ENCODE measurements at regions not wholly inside any gene's neighbourhood (a gene's known extent, or its start where the extent isn't known, plus 50 kb on each side); places are given as distances from the start of the nearest gene placed in this dataset.
"Not testable (repeated sequence)": the region's sequence is repeated elsewhere in the genome, so short reads cannot be mapped to it uniquely, and the experiment has no call there.

DNA sequence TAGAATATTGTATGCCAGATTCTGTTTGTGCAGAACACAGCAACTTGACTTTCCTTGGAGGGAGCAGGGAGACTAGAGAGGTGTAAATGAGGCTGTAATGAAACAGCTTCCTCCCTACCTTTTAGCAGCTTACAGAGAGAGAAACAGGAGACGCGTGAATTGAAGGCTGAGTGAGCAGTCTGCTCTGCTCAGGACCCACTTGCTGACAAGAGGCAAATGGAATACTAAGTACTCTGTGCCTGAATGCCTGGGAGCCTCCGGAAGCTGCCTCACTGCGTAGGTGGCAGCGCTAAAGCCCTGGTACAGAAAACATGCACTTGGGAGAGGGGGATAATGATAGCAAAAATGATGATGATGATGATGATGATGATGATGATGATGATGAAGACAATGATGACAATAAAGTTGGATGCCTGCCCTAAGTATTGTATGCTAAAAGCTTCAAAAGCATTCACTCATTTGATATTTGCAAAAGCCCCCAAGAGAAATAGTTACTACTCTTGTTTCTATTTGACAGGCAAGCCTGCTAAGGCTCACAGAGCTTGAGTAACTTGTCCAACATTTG is 548.9 kb downstream of the NTRK3 start:
- whole genome bisulfite sequencing, 3 donors, result 78 to 81% (median 80%) methylated on average over 5 of the region's 5 CpGs
- Histone ChIP-seq H3K9me3 (ENCODE audit: control insufficient read depth in 2 of 2, insufficient read depth in 1 of 2, low read depth in 1 of 2, low read length in 1 of 2) (no peaks in the 10 kb centered on the region), H3K27ac (ENCODE audit: low read depth in 1 of 3, low read length in 2 of 3) (no peak overlapping the region), H3K4me3 (ENCODE audit: low read depth in 1 of 3, low read length in 3 of 3) (no peak overlapping the region), H3K4me1 (ENCODE audit: control insufficient read depth in 3 of 3, insufficient read depth in 2 of 3, low read depth in 1 of 3, low read length in 2 of 3) (no peaks in the 10 kb centered on the region), H3K36me3 (ENCODE audit: control insufficient read depth in 3 of 3, insufficient read depth in 2 of 3, low read depth in 1 of 3, low read length in 3 of 3) (no peaks in the 10 kb centered on the region), H3K27me3 (ENCODE audit: control insufficient read depth in 3 of 3, insufficient read depth in 3 of 3, low read length in 3 of 3) (no peaks in the 10 kb centered on the region)
- DNase-seq (no peak), FAIRE-seq (no peak)

DNA sequence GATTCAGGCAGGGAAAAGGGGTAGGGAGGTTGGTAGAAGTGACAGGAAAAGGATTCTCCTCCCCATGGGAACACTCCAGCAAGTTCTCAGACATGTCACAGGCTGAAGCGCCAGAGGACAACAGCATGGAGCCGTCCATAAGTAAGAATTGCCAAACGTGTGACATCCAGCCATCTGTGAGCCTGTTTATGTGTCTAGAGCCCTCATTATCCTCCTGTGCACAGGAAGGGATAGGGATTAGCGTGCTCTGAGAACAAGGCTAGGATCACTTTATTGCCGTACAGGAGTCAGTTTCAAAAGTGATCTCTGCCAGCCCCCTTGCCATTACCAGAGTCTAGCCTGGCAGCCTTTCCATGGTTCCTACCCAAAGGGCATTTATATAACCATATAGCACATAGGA is 549.5 kb downstream of the NTRK3 start:
- Histone ChIP-seq H3K9me3 (ENCODE audit: control insufficient read depth in 2 of 2, insufficient read depth in 1 of 2, low read depth in 1 of 2, low read length in 1 of 2) (no peaks in the 10 kb centered on the region), H3K27ac (ENCODE audit: low read depth in 1 of 3, low read length in 2 of 3) (no peak overlapping the region), H3K27me3 (ENCODE audit: control insufficient read depth in 3 of 3, insufficient read depth in 3 of 3, low read length in 3 of 3) (no peaks in the 10 kb centered on the region), H3K4me1 (ENCODE audit: control insufficient read depth in 3 of 3, insufficient read depth in 2 of 3, low read depth in 1 of 3, low read length in 2 of 3) (no peaks in the 10 kb centered on the region), H3K4me3 (ENCODE audit: low read depth in 1 of 3, low read length in 3 of 3) (no peak overlapping the region), H3K36me3 (ENCODE audit: control insufficient read depth in 3 of 3, insufficient read depth in 2 of 3, low read depth in 1 of 3, low read length in 3 of 3) (no peaks in the 10 kb centered on the region)
- FAIRE-seq (no peak), DNase-seq (no peak)
- WGBS, 3 donors, result 68 to 76% (median 74%) methylated on average over 5 of the region's 5 CpGs

DNA sequence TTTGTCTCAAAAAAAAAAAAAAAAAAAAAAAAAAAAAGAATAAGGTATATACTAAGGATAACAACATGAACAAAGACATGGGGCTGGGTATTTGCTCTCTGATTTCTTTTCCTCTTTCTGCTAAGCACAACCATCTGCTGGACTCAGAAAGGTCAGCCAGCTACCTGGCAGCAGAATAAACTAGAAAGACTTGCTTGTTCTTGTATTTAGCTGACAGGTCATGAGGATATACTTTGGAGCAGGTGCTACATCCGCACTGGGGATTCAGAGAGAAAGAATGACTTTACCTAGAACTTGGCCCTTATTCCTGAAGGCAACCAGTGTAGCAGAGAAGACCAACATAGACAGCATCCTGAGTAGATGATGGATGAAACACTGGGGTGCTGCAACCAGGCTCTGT is 550.5 kb downstream of the NTRK3 start:
- DNase-seq (no peak), FAIRE-seq (no peak)
- no peaks in the 10 kb centered on the region for H3K36me3 ChIP-seq (ENCODE audit: control insufficient read depth in 3 of 3, insufficient read depth in 2 of 3, low read depth in 1 of 3, low read length in 3 of 3)
- no peaks in the 10 kb centered on the region for H3K4me1 ChIP-seq (ENCODE audit: control insufficient read depth in 3 of 3, insufficient read depth in 2 of 3, low read depth in 1 of 3, low read length in 2 of 3)
- H3K9me3 ChIP-seq (ENCODE audit: control insufficient read depth in 2 of 2, insufficient read depth in 1 of 2, low read depth in 1 of 2, low read length in 1 of 2), result no peaks in the 10 kb centered on the region
- H3K27me3 ChIP-seq (ENCODE audit: control insufficient read depth in 3 of 3, insufficient read depth in 3 of 3, low read length in 3 of 3), result no peaks in the 10 kb centered on the region
- 77 to 88% (median 80%) methylated on average over 1 of the region's 1 CpG for WGBS, 3 donors
- H3K27ac ChIP-seq (ENCODE audit: low read depth in 1 of 3, low read length in 2 of 3), result no peak overlapping the region
- no peak overlapping the region for H3K4me3 ChIP-seq (ENCODE audit: low read depth in 1 of 3, low read length in 3 of 3)

DNA sequence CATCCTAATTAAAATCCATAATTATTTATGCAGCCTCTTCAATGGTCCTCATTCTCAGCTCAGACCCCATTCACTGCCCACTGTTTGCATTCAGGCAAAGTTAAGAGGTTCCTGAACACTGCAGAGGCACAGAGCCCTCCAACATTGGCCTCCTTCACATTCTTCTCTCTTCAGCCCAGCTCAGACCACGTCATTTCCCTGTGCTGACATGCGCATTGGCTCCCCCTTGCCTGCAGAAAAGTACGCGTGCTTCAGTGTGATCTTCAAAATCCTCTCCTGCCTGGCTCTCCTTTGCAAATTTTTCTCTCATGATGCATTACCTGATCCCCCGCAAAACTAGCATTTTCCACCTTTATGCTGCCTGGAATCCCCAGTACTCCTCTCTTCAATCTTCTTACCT is 552.3 kb downstream of the NTRK3 start:
- no peak for FAIRE-seq
- Histone ChIP-seq H3K4me1 (ENCODE audit: control insufficient read depth in 3 of 3, insufficient read depth in 2 of 3, low read depth in 1 of 3, low read length in 2 of 3) (no peaks in the 10 kb centered on the region), H3K27me3 (ENCODE audit: control insufficient read depth in 3 of 3, insufficient read depth in 3 of 3, low read length in 3 of 3) (no peaks in the 10 kb centered on the region), H3K9me3 (ENCODE audit: control insufficient read depth in 2 of 2, insufficient read depth in 1 of 2, low read depth in 1 of 2, low read length in 1 of 2) (no peaks in the 10 kb centered on the region), H3K27ac (ENCODE audit: low read depth in 1 of 3, low read length in 2 of 3) (no peak overlapping the region), H3K4me3 (ENCODE audit: low read depth in 1 of 3, low read length in 3 of 3) (no peak overlapping the region), H3K36me3 (ENCODE audit: control insufficient read depth in 3 of 3, insufficient read depth in 2 of 3, low read depth in 1 of 3, low read length in 3 of 3) (no peaks in the 10 kb centered on the region)
- DNase-seq, result no peak
- WGBS, 3 donors, result 78 to 86% (median 80%) methylated on average over 5 of the region's 5 CpGs

DNA sequence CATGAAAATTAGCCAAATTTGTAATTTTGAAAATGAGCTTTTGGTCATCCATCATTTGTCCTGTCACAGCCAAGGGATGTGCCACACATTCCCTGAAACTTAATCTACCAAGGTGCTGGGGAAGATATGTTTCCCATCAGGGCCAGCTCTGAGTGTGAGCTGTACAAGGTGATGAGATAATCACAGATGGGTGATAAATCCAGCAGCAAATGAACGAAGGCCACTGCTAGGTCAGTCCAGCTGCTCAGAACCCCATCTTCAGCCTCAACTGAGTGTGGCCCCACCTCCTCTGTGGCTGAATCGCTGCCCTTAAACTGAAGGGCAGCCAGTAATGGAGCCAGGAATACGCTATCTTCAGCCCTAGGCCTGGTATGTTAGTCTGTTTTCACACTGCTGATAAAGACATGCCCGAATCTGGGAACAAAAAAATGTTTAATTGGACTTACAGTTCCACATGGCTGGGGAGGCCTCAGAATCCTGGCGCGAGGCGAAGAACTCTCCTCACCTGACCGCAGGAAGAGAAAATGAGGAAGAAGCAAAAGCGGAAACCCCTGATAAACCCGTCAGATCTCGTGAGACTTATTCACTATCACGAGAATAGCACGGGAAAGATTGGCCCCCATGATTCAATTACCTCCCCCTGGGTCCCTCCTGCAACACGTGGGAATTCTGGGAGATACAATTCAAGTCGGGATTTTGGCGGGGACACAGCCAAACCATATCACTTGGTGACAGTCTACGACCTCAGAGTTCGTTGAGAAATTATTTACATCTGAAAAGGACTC is 553.0 kb downstream of the NTRK3 start:
- no peaks in the 10 kb centered on the region for H3K27me3 ChIP-seq (ENCODE audit: control insufficient read depth in 3 of 3, insufficient read depth in 3 of 3, low read length in 3 of 3)
- H3K9me3 ChIP-seq (ENCODE audit: control insufficient read depth in 2 of 2, insufficient read depth in 1 of 2, low read depth in 1 of 2, low read length in 1 of 2), result no peaks in the 10 kb centered on the region
- no peak for DNase-seq
- no peak overlapping the region for H3K27ac ChIP-seq (ENCODE audit: low read depth in 1 of 3, low read length in 2 of 3)
- no peak for FAIRE-seq
- no peak overlapping the region for H3K4me3 ChIP-seq (ENCODE audit: low read depth in 1 of 3, low read length in 3 of 3)
- H3K4me1 ChIP-seq (ENCODE audit: control insufficient read depth in 3 of 3, insufficient read depth in 2 of 3, low read depth in 1 of 3, low read length in 2 of 3), result no peaks in the 10 kb centered on the region
- whole genome bisulfite sequencing, 3 donors, result 73 to 81% (median 78%) methylated on average over 18 of the region's 18 CpGs
- no peaks in the 10 kb centered on the region for H3K36me3 ChIP-seq (ENCODE audit: control insufficient read depth in 3 of 3, insufficient read depth in 2 of 3, low read depth in 1 of 3, low read length in 3 of 3)

- H3K4me3 ChIP-seq (ENCODE audit: low read depth in 1 of 3, low read length in 3 of 3), result no peak overlapping the region
- no peak for FAIRE-seq
- WGBS, 3 donors, result 75 to 85% (median 82%) methylated on average over 4 of the region's 4 CpGs
Observed at GRCh38 chr15:87702270-87702669, 554.3 kb downstream of the NTRK3 start.

DNA sequence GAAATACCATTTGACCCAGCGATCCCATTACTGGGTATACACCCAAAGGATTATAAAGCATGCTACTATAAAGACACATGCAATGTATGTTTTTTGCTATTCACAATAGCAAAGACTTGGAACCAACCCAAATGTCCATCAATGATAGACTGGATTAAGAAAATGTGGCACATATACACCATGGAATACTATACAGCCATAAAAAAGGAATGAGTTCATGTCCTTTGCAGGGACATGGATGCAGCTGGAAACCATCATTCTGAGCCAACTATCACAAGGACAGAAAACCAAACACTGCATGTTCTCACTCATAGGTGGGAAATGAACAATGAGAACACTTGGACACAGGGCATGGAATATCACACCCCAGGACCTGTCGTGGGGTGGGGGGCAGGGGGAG is 558.1 kb downstream of the NTRK3 start:
- H3K4me3 ChIP-seq (ENCODE audit: low read depth in 1 of 3, low read length in 3 of 3); H3K36me3 ChIP-seq (ENCODE audit: control insufficient read depth in 3 of 3, insufficient read depth in 2 of 3, low read depth in 1 of 3, low read length in 3 of 3); H3K27me3 ChIP-seq (ENCODE audit: control insufficient read depth in 3 of 3, insufficient read depth in 3 of 3, low read length in 3 of 3); H3K27ac ChIP-seq (ENCODE audit: low read depth in 1 of 3, low read length in 2 of 3); FAIRE-seq; DNase-seq; H3K4me1 ChIP-seq (ENCODE audit: control insufficient read depth in 3 of 3, insufficient read depth in 2 of 3, low read depth in 1 of 3, low read length in 2 of 3); H3K9me3 ChIP-seq (ENCODE audit: control insufficient read depth in 2 of 2, insufficient read depth in 1 of 2, low read depth in 1 of 2, low read length in 1 of 2): not testable (repeated sequence)
- WGBS, 3 donors, result 81 to 88% (median 85%) methylated on average over 2 of the region's 2 CpGs

More at GRCh38 chr15:87702270-87702669, 554.3 kb downstream of the NTRK3 start:
- Histone ChIP-seq H3K36me3 (ENCODE audit: control insufficient read depth in 3 of 3, insufficient read depth in 2 of 3, low read depth in 1 of 3, low read length in 3 of 3) (no peaks in the 10 kb centered on the region), H3K4me1 (ENCODE audit: control insufficient read depth in 3 of 3, insufficient read depth in 2 of 3, low read depth in 1 of 3, low read length in 2 of 3) (no peaks in the 10 kb centered on the region), H3K27me3 (ENCODE audit: control insufficient read depth in 3 of 3, insufficient read depth in 3 of 3, low read length in 3 of 3) (no peaks in the 10 kb centered on the region), H3K27ac (ENCODE audit: low read depth in 1 of 3, low read length in 2 of 3) (no peak overlapping the region), H3K9me3 (ENCODE audit: control insufficient read depth in 2 of 2, insufficient read depth in 1 of 2, low read depth in 1 of 2, low read length in 1 of 2) (no peaks in the 10 kb centered on the region)
- DNase-seq, result no peak

DNA sequence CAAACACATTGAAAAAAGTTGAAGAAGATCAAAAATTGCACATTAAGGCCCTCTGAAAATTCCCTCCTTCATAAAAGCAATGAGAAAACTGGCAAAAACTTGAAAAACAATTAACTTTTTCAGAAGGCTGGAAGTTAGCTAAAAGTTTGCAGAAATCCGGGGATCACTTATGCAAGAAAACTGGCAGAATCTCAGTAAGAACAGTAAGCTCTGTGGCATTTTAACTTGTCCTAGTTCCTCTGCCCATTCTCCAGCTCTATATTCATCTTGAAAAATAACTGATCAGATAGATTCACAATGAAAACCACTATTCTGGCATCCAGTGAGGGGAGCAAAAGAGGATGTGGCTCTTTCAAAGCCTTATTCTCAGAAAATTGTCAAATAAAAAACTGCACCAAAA is 566.8 kb downstream of the NTRK3 start:
- Histone ChIP-seq H3K9me3 (ENCODE audit: control insufficient read depth in 2 of 2, insufficient read depth in 1 of 2, low read depth in 1 of 2, low read length in 1 of 2) (peaks cover 0 to 7% of the 10 kb centered on the region in 2 donors), H3K36me3 (ENCODE audit: control insufficient read depth in 3 of 3, insufficient read depth in 2 of 3, low read depth in 1 of 3, low read length in 3 of 3) (no peaks in the 10 kb centered on the region), H3K4me3 (ENCODE audit: low read depth in 1 of 3, low read length in 3 of 3) (no peak overlapping the region), H3K27me3 (ENCODE audit: control insufficient read depth in 3 of 3, insufficient read depth in 3 of 3, low read length in 3 of 3) (no peaks in the 10 kb centered on the region), H3K27ac (ENCODE audit: low read depth in 1 of 3, low read length in 2 of 3) (no peak overlapping the region), H3K4me1 (ENCODE audit: control insufficient read depth in 3 of 3, insufficient read depth in 2 of 3, low read depth in 1 of 3, low read length in 2 of 3) (no peaks in the 10 kb centered on the region)
- 81 to 91% (median 90%) methylated on average over 1 of the region's 1 CpG for WGBS, 3 donors
- FAIRE-seq (no peak), DNase-seq (no peak)

GRCh38 chr15:87687523-87687870 is 569.0 kb downstream of the NTRK3 start:
- H3K4me1 ChIP-seq (ENCODE audit: control insufficient read depth in 3 of 3, insufficient read depth in 2 of 3, low read depth in 1 of 3, low read length in 2 of 3), result no peaks in the 10 kb centered on the region
- FAIRE-seq (no peak), DNase-seq (no peak)
- 83 to 89% (median 88%) methylated on average over 7 of the region's 7 CpGs for WGBS, 3 donors
- peaks cover 0 to 2% of the 10 kb centered on the region in 2 donors for H3K9me3 ChIP-seq (ENCODE audit: control insufficient read depth in 2 of 2, insufficient read depth in 1 of 2, low read depth in 1 of 2, low read length in 1 of 2)
- H3K36me3 ChIP-seq (ENCODE audit: control insufficient read depth in 3 of 3, insufficient read depth in 2 of 3, low read depth in 1 of 3, low read length in 3 of 3), result no peaks in the 10 kb centered on the region
- H3K4me3 ChIP-seq (ENCODE audit: low read depth in 1 of 3, low read length in 3 of 3), result no peak overlapping the region
- no peaks in the 10 kb centered on the region for H3K27me3 ChIP-seq (ENCODE audit: control insufficient read depth in 3 of 3, insufficient read depth in 3 of 3, low read length in 3 of 3)
- no peak overlapping the region for H3K27ac ChIP-seq (ENCODE audit: low read depth in 1 of 3, low read length in 2 of 3)
